Neuronal stem cell (in vitro differentiated cells): ENCODE measurements at regions not wholly inside any gene's neighbourhood (a gene's known extent, or its start where the extent isn't known, plus 50 kb on each side); places are given as distances from the start of the nearest gene placed in this dataset.

Experiments
- DNase-seq: peaks from one replicate; pipeline ENCODE4 v3.0.0-alpha.2; 2013; ENCODE audit warnings: low spot score
- H2AFZ ChIP-seq: one replicate; pipeline ENCODE4 v1.6.1; 2013; ENCODE audit warnings: mild to moderate bottlenecking, low read length, inconsistent platforms
- H2AK5ac ChIP-seq: 2 replicates; pipeline ENCODE4 v1.6.1; 2013; ENCODE audit warnings: low read depth, mild to moderate bottlenecking, inconsistent platforms, low read length, moderate library complexity, mixed read lengths
- H2BK120ac ChIP-seq: 2 replicates; pipeline ENCODE4 v1.6.1; 2013; ENCODE audit warnings: low read depth, mild to moderate bottlenecking, inconsistent platforms, low read length, moderate library complexity, mixed read lengths
- H2BK12ac ChIP-seq: one replicate; pipeline ENCODE4 v1.6.1; 2013; ENCODE audit warnings: low read length, inconsistent platforms
- H2BK15ac ChIP-seq: 2 replicates; pipeline ENCODE4 v1.6.1; 2013; ENCODE audit warnings: mild to moderate bottlenecking, low read length, inconsistent platforms, mixed read lengths
- H2BK5ac ChIP-seq: one replicate; pipeline ENCODE4 v1.6.1; 2013; ENCODE audit warnings: inconsistent platforms, mild to moderate bottlenecking, low read length, moderate library complexity
- H3K14ac ChIP-seq: one replicate; pipeline ENCODE4 v1.6.1; 2013; ENCODE audit warnings: low read length, inconsistent platforms
- H3K18ac ChIP-seq: 2 replicates; pipeline ENCODE4 v1.6.1; 2013; ENCODE audit warnings: low read length, inconsistent platforms
- H3K23ac ChIP-seq: 2 replicates; pipeline ENCODE4 v1.6.1; 2013; ENCODE audit warnings: low read depth, mild to moderate bottlenecking, mixed read lengths, low read length, inconsistent platforms; ENCODE audit not compliant: poor library complexity
- H3K27ac ChIP-seq: replicated peaks from 3 replicates; pipeline ENCODE4 v1.5.1; 2013; ENCODE audit warnings: low read length, inconsistent platforms
- H3K27me3 ChIP-seq, 3 experiments: 2 replicates each; pipeline ENCODE4 v1.6.1; 2013; ENCODE audit warnings: low read length in 3 of 3, mild to moderate bottlenecking in 2 of 3, inconsistent platforms in 1 of 3, low read depth in 1 of 3, mixed read lengths in 1 of 3, moderate library complexity in 1 of 3; ENCODE audit not compliant: control insufficient read depth in 3 of 3, insufficient read depth in 3 of 3
- H3K36me3 ChIP-seq, 2 donors: replicated peaks in 1 of 2; 2 replicates each; pipeline ENCODE4 v1.6.1; 2013; ENCODE audit warnings: low read length in 2 of 2; ENCODE audit not compliant: control insufficient read depth in 2 of 2, insufficient read depth in 2 of 2
- H3K4ac ChIP-seq: 2 replicates; pipeline ENCODE4 v1.6.1; 2013; ENCODE audit warnings: inconsistent platforms, mild to moderate bottlenecking, low read length, moderate library complexity
- H3K4me1 ChIP-seq, 2 donors: 1 replicate in 1 of 2; 2 replicates in 1 of 2; pipeline ENCODE4 v1.6.1; 2013; ENCODE audit warnings: low read length in 2 of 2, low read depth in 1 of 2; ENCODE audit not compliant: control insufficient read depth in 2 of 2, insufficient read depth in 1 of 2
- H3K4me2 ChIP-seq: one replicate; pipeline ENCODE4 v1.6.1; 2013; ENCODE audit warnings: mild to moderate bottlenecking, low read length, inconsistent platforms; ENCODE audit not compliant: insufficient read depth, poor library complexity, severe bottlenecking
- H3K4me3 ChIP-seq, 2 donors: 2 replicates each; pipeline ENCODE4 v1.5.1; 2013; ENCODE audit warnings: low read length in 2 of 2, mild to moderate bottlenecking in 2 of 2, inconsistent platforms in 1 of 2, moderate library complexity in 1 of 2
- H3K79me1 ChIP-seq: one replicate; pipeline ENCODE4 v1.6.1; 2013; ENCODE audit warnings: low read depth, mild to moderate bottlenecking, inconsistent platforms, low read length, moderate library complexity
- H3K9ac ChIP-seq: one replicate; pipeline ENCODE4 v1.6.1; 2013; ENCODE audit warnings: mild to moderate bottlenecking, low read depth, low read length, inconsistent platforms; ENCODE audit not compliant: poor library complexity
- H3K9me3 ChIP-seq, 2 donors: replicated peaks in 1 of 2; 2 replicates each; pipeline versions ENCODE3 to v1.6.1; 2013; ENCODE audit warnings: low read length in 2 of 2, mild to moderate bottlenecking in 2 of 2, inconsistent platforms in 1 of 2, low read depth in 1 of 2, mixed read lengths in 1 of 2, moderate library complexity in 1 of 2; ENCODE audit not compliant: control insufficient read depth in 2 of 2, insufficient read depth in 1 of 2
- H4K8ac ChIP-seq: one replicate; pipeline ENCODE4 v1.6.1; 2013; ENCODE audit warnings: low read depth, mild to moderate bottlenecking, inconsistent platforms, low read length, moderate library complexity
- H4K91ac ChIP-seq: one replicate; pipeline ENCODE4 v1.6.1; 2013; ENCODE audit warnings: low read length, low read depth, mild to moderate bottlenecking, inconsistent platforms; ENCODE audit not compliant: poor library complexity
- WGBS, 2 donors: extraction: QIAGEN DNeasy Blood & Tissue Kit; methylation state at CpG; one replicate each; pipeline ENCODE4 v1.1.7; 2013; ENCODE audit warnings: missing lambda C conversion rate in 2 of 2, mixed read lengths in 1 of 2; ENCODE audit not compliant: insufficient read length in 2 of 2, insufficient replicate concordance in 1 of 2; ENCODE audit errors: extremely low coverage in 2 of 2; 5-methylcytosine and 5-hydroxymethylcytosine counted together

DNA sequence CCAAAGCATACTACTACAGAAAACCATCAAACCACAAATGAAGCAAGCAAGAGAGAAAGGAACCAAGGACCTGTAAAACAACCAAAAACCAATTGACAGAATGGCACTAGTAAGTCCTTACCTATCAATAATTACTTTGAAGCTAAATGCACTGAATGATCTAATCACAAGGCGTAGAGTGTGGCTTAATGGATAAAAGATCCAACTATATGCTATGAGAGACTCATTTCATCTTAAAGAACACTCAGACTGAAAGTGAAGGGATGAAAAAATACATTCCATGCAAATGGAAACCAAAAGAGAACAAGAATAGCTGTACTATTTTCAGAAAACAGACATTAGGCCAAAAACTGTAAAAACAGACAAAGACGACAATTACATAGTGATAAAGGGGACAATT is 70.7 kb downstream of the CRPPA start:
- no peaks in the 10 kb centered on the region for H3K36me3 ChIP-seq
- H3K18ac ChIP-seq: no peak overlapping the region
- no peaks in the 10 kb centered on the region for H3K27me3 ChIP-seq

DNA sequence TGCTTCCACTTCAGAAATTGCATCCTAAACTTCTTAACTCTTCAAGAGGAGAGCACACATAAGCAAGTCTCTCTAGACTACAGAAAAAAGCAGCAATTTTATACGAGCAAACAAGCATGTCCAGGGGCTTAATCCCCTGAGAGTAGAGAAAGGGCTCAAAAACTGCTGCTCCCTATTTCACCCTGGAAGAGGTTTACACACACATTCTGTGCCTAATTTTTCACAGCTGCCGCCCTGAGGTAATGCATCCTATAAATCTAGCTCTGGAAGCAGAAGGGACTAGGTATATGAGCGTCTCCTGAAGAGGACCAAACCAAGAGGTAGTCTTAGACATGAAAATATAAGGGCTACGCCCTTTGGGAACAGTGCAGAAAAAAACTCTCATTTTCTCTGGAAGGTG is 73.1 kb downstream of the CRPPA start:
- Histone ChIP-seq H3K4ac (no peak overlapping the region), H2AK5ac (no peak overlapping the region), H2AFZ (no peak overlapping the region), H2BK5ac (no peak overlapping the region), H3K27me3 (no peaks in the 10 kb centered on the region), H3K23ac (no peak overlapping the region), H3K18ac (no peak overlapping the region), H2BK15ac (no peak overlapping the region), H3K4me2 (no peak overlapping the region), H3K79me1 (no peaks in the 10 kb centered on the region), H3K27ac (peak overlapping the region; percentile 42), H3K14ac (no peak overlapping the region), H4K91ac (no peak overlapping the region), H2BK12ac (no peak overlapping the region), H3K4me3 (no peak overlapping the region), H4K8ac (no peak overlapping the region), H2BK120ac (no peak overlapping the region), H3K9ac (no peak overlapping the region), H3K9me3 (no peaks in the 10 kb centered on the region), H3K4me1 (peaks cover 0 to 12% of the 10 kb centered on the region in 2 donors), H3K36me3 (no peaks in the 10 kb centered on the region)
- no CpG with 5 or more reads among the region's 4 CpGs for WGBS, 2 donors
- no peak for DNase-seq

More for the DNA sequence above, 70.7 kb downstream of the CRPPA start:
- Histone ChIP-seq H3K9me3 (no peaks in the 10 kb centered on the region), H4K91ac (no peak overlapping the region), H2BK5ac (no peak overlapping the region), H2AFZ (no peak overlapping the region), H3K23ac (no peak overlapping the region), H2BK12ac (no peak overlapping the region), H3K27ac (no peak overlapping the region), H3K4me2 (no peak overlapping the region), H2AK5ac (no peak overlapping the region), H3K4me3 (no peak overlapping the region), H3K14ac (no peak overlapping the region), H2BK120ac (no peak overlapping the region), H4K8ac (no peak overlapping the region), H3K79me1 (no peaks in the 10 kb centered on the region), H3K4me1 (peaks cover 0 to 12% of the 10 kb centered on the region in 2 donors), H3K9ac (no peak overlapping the region), H3K4ac (no peak overlapping the region), H2BK15ac (no peak overlapping the region)
- no peak for DNase-seq
- WGBS, 2 donors: no CpG with 5 or more reads among the region's 2 CpGs

DNA sequence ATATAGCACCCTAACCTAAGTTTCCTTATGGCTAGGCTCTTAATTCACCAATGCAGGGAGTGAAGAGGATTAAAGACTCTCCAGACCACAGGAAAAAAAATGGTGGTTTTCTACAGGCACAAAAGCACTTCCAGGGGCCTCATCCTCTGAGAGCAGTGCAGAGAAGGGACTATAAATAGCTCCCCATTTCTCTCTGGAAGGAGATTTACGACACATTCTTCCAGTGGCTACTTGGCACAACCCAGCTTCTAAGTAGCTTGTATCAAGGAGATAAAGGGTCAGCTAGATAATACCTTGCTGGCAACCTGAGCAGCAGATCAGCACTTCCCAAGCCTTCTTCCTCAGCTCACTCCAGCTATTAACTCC is 73.5 kb downstream of the CRPPA start:
- no peaks in the 10 kb centered on the region for H3K36me3 ChIP-seq
- H2BK5ac ChIP-seq: no peak overlapping the region
- H3K4me1 ChIP-seq: peaks cover 0 to 12% of the 10 kb centered on the region in 2 donors
- no peaks in the 10 kb centered on the region for H3K9me3 ChIP-seq
- H4K91ac ChIP-seq: no peak overlapping the region
- no peaks in the 10 kb centered on the region for H3K27me3 ChIP-seq
- no peak overlapping the region for H2BK120ac ChIP-seq
- peak overlapping the region; percentile 3 for H3K27ac ChIP-seq
- no peak overlapping the region for H3K4me2 ChIP-seq
- no peak overlapping the region for H2BK12ac ChIP-seq
- no peak overlapping the region for H4K8ac ChIP-seq
- WGBS, 2 donors: no CpG with 5 or more reads among the region's 1 CpG
- no peak for DNase-seq
- no peak overlapping the region for H3K23ac ChIP-seq
- H2AK5ac ChIP-seq: no peak overlapping the region
- no peak overlapping the region for H3K9ac ChIP-seq
- no peak overlapping the region for H2AFZ ChIP-seq
- H3K4ac ChIP-seq: no peak overlapping the region
- H2BK15ac ChIP-seq: no peak overlapping the region
- no peak overlapping the region for H3K18ac ChIP-seq
- H3K79me1 ChIP-seq: no peaks in the 10 kb centered on the region
- H3K4me3 ChIP-seq: no peak overlapping the region
- H3K14ac ChIP-seq: no peak overlapping the region

DNA sequence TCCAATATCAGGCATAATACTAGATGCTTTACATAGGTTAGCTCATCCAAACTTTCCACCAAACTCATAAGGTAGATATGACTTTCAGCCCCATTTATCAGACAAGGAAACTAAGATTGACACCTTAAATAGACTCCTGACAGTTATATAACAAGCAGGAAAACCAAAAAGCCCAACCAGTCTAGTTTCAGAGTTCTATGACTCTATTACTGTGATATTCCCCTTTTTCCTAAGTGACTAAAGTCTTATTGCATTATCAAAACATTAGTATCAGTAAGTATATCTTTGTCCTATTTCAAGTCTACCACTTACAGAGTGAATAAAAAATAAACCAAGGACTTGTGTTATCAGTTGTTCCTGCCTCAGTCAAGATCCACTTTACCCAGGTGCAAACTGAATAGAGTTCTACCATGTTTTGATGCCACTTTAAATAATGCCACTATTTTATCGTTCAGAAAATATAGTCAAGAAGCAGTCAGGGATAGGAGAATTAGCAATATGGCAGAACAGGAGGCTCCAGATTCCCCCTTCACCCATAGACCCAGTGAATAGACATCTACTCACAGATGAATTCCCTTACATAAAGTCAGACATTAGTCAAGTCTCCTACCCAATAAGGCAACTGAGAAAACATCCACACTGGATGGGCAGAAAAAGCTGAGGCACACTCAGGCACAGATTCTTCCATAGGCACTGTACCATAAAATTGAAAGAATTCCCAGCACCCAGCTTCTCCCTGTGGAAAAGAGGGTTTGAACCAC is 74.1 kb downstream of the CRPPA start:
- H3K9ac ChIP-seq: no peak overlapping the region
- H4K8ac ChIP-seq: no peak overlapping the region
- peak overlapping the region; percentile 3 for H3K27ac ChIP-seq
- H3K4me2 ChIP-seq: no peak overlapping the region
- no peaks in the 10 kb centered on the region for H3K79me1 ChIP-seq
- H2AK5ac ChIP-seq: no peak overlapping the region
- no peak overlapping the region for H3K4me3 ChIP-seq
- no peak overlapping the region for H3K23ac ChIP-seq
- H3K18ac ChIP-seq: no peak overlapping the region
- H2BK5ac ChIP-seq: no peak overlapping the region
- H3K4ac ChIP-seq: no peak overlapping the region
- H2BK120ac ChIP-seq: no peak overlapping the region
- DNase-seq: no peak
- no peak overlapping the region for H2BK15ac ChIP-seq
- no peaks in the 10 kb centered on the region for H3K9me3 ChIP-seq
- H2BK12ac ChIP-seq: no peak overlapping the region
- H3K36me3 ChIP-seq: no peaks in the 10 kb centered on the region
- WGBS, 2 donors: no CpG with 5 or more reads among the region's 1 CpG
- H3K27me3 ChIP-seq: no peaks in the 10 kb centered on the region
- no peak overlapping the region for H4K91ac ChIP-seq
- H2AFZ ChIP-seq: no peak overlapping the region
- H3K4me1 ChIP-seq: peaks cover 0 to 12% of the 10 kb centered on the region in 2 donors
- H3K14ac ChIP-seq: no peak overlapping the region
